ENCODE measurements at regions not wholly inside any gene's neighbourhood (a gene's known extent, or its start where the extent isn't known, plus 50 kb on each side); places are given as distances from the start of the nearest gene placed in this dataset.

DNA sequence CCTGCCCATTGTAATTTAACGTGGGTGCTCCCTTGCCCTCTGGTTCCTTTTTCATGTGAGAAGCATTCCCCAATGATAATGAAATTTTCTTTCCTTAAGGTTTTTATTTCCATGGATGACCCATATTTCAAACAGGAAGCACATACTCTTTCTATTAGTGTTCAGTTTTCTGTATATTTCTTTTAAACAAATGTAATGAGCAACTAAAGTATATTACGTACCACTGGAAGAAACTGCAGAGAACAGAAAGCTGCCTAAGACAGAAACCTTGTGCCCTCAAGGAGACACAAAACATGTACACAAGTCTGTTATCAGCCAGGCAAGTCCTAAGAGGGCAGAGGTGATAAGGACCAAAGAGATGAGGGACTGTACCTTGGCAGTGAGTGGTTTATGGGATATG lies 414.9 kb downstream of the ETNK1 start:
- no peak overlapping the region for H3K27ac Mint-ChIP-seq (ENCODE audit: unreplicated experiment)
- TF ChIP-seq, protein P1, sequence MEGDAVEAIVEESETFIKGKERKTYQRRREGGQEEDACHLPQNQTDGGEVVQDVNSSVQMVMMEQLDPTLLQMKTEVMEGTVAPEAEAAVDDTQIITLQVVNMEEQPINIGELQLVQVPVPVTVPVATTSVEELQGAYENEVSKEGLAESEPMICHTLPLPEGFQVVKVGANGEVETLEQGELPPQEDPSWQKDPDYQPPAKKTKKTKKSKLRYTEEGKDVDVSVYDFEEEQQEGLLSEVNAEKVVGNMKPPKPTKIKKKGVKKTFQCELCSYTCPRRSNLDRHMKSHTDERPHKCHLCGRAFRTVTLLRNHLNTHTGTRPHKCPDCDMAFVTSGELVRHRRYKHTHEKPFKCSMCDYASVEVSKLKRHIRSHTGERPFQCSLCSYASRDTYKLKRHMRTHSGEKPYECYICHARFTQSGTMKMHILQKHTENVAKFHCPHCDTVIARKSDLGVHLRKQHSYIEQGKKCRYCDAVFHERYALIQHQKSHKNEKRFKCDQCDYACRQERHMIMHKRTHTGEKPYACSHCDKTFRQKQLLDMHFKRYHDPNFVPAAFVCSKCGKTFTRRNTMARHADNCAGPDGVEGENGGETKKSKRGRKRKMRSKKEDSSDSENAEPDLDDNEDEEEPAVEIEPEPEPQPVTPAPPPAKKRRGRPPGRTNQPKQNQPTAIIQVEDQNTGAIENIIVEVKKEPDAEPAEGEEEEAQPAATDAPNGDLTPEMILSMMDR (IDR thresholded peaks at IDR 0.05; ENCODE audit: unreplicated experiment), result no peak
- peaks cover 5% of the 10 kb centered on the region for H3K9me3 Mint-ChIP-seq (ENCODE audit: low read depth, unreplicated experiment)
- CTCF ChIA-PET, result no interaction called here
- no peak for DNase-seq
- H3K36me3 Mint-ChIP-seq (ENCODE audit: insufficient read depth, unreplicated experiment), result no peaks in the 10 kb centered on the region
- BruUV-seq (replicated peaks), result no TSS peak
- H3K4me1 Mint-ChIP-seq (ENCODE audit: low read depth, unreplicated experiment), result no peaks in the 10 kb centered on the region
- peaks cover 6% of the 10 kb centered on the region for H3K27me3 Mint-ChIP-seq (ENCODE audit: unreplicated experiment)
- intact Hi-C loops (cut with micrococcal nuclease; ENCODE audit: unreplicated experiment), result no loop called here
- H3K4me3 Mint-ChIP-seq (ENCODE audit: low read depth, unreplicated experiment), result no peak overlapping the region

DNA sequence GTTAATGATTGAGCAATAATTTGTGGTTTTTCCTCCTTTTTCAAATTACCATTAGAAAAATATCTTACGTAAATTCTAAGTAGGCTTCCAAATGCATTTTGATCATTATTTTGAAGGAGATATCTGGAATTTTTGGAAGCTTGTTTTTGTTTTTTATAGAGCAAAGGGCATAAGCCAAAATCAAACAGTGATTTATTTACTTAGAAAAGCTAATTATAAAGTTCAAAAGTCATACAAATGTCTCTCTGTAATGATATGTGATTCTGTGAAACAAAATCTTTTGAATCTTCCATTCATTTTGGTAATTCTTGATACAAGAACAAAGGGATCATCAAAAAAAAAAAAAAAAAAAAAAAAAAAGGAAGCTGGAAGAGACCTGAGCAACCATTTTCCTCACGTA lies 416.8 kb downstream of the ETNK1 start:
- BruUV-seq (replicated peaks), result no TSS peak
- DNase-seq, result no peak
- peaks cover 5% of the 10 kb centered on the region for H3K9me3 Mint-ChIP-seq (ENCODE audit: low read depth, unreplicated experiment)
- no peak overlapping the region for H3K27ac Mint-ChIP-seq (ENCODE audit: unreplicated experiment)
- no peaks in the 10 kb centered on the region for H3K4me1 Mint-ChIP-seq (ENCODE audit: low read depth, unreplicated experiment)
- TF ChIP-seq, protein P1 (IDR thresholded peaks at IDR 0.05; ENCODE audit: unreplicated experiment), result no peak
- intact Hi-C loops (cut with micrococcal nuclease; ENCODE audit: unreplicated experiment), result no loop called here
- CTCF ChIA-PET, result interaction anchor here (0.7 kb wide), 1 partner anchor 54 kb away, joined by 9 read pairs; no protein-coding TSS in a partner anchor
- H3K27me3 Mint-ChIP-seq (ENCODE audit: unreplicated experiment), result no peaks in the 10 kb centered on the region
- H3K4me3 Mint-ChIP-seq (ENCODE audit: low read depth, unreplicated experiment), result no peak overlapping the region
- H3K36me3 Mint-ChIP-seq (ENCODE audit: insufficient read depth, unreplicated experiment), result no peaks in the 10 kb centered on the region

GRCh38 chr12:23043646-23044045 lies 418.7 kb downstream of the ETNK1 start:
- Mint-ChIP-seq H3K4me3 (ENCODE audit: low read depth, unreplicated experiment) (no peak overlapping the region), H3K4me1 (ENCODE audit: low read depth, unreplicated experiment) (peaks cover under 1% of the 10 kb centered on the region), H3K9me3 (ENCODE audit: low read depth, unreplicated experiment) (no peaks in the 10 kb centered on the region), H3K36me3 (ENCODE audit: insufficient read depth, unreplicated experiment) (no peaks in the 10 kb centered on the region), H3K27me3 (ENCODE audit: unreplicated experiment) (no peaks in the 10 kb centered on the region), H3K27ac (ENCODE audit: unreplicated experiment) (no peak overlapping the region)
- CTCF ChIA-PET, result no interaction called here
- TF ChIP-seq, protein P1 (IDR thresholded peaks at IDR 0.05; ENCODE audit: unreplicated experiment), result no peak
- no TSS peak for BruUV-seq (replicated peaks)
- intact Hi-C loops (cut with micrococcal nuclease; ENCODE audit: unreplicated experiment), result no loop called here
- no peak for DNase-seq

DNA sequence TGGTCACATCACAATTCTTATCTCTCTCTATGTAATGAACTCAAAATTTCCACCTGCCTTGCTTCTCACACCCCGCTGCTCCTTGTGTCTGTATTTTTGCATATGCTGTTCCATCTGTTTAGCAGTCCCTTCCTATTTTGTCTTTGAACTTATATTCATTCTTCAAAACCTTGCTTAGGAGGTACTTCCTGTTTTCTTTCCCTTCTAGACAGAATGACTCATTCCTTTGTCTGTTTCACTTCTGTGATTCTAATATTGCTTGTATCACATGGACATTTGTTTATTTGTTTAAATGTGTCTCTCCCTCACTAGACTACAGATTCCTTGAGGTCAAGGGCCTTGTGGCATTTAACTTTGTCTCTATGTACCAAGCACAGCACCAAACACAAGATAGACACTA lies 424.2 kb downstream of the ETNK1 start:
- Mint-ChIP-seq H3K27me3 (ENCODE audit: unreplicated experiment) (no peaks in the 10 kb centered on the region), H3K4me1 (ENCODE audit: low read depth, unreplicated experiment) (peaks cover 10% of the 10 kb centered on the region), H3K9me3 (ENCODE audit: low read depth, unreplicated experiment) (peaks cover 8% of the 10 kb centered on the region), H3K4me3 (ENCODE audit: low read depth, unreplicated experiment) (no peak overlapping the region), H3K27ac (ENCODE audit: unreplicated experiment) (peak overlapping the region; percentile 11), H3K36me3 (ENCODE audit: insufficient read depth, unreplicated experiment) (no peaks in the 10 kb centered on the region)
- TF ChIP-seq, protein P1 (IDR thresholded peaks at IDR 0.05; ENCODE audit: unreplicated experiment), result no peak
- intact Hi-C loops (cut with micrococcal nuclease; ENCODE audit: unreplicated experiment), result no loop called here
- CTCF ChIA-PET, result no interaction called here
- no peak for DNase-seq
- no TSS peak for BruUV-seq (replicated peaks)

Measured in Calu3 (cell line).